K562 (cell line): ENCODE measurements at regions not wholly inside any gene's neighbourhood (a gene's known extent, or its start where the extent isn't known, plus 50 kb on each side); places are given as distances from the start of the nearest gene placed in this dataset.

Experiments used
- ATAC-seq: fragments of 200-7000 bp; cut with Tn5 transposase; 3 replicates; pipeline ENCODE4 v1.9.1; 2020; ENCODE audit warnings: moderate library complexity
- BruUV-seq: library from RNA; stranded (reverse); fragments of 400-500 nt; replicated peaks from 2 replicates; lab custom pipeline; 2021; lab: Mats Ljungman, UMichigan
- CTCF ChIA-PET: fragments of 300-600 bp; formaldehyde crosslinking; extraction: SDS; loops from one replicate; lab custom pipeline; 2021; ENCODE audit warnings: low intra/inter-chr PET ratio; lab: Yijun Ruan, JAX
- POLR2A ChIA-PET: fragments of 300-600, 350-650 bp; sonication (Branson Sonifier 250); formaldehyde crosslinking; extraction: SDS; loops from one replicate; lab custom pipeline; 2021; ENCODE audit warnings: antibody characterized with exemption, inconsistent platforms; lab: Yijun Ruan, JAX
- DNase-seq, 4 experiments: peaks; one replicate each; pipeline versions ENCODE4 v3.0.0 to v3.0.0-alpha.2; 2011 to 2018; ENCODE audit warnings: low spot score in 3 of 4, mixed read lengths in 3 of 4; ENCODE audit errors: extremely low read depth in 1 of 4
- FAIRE-seq: peaks from 2 replicates; lab custom pipeline; 2011; peaks lifted over from hg19 to GRCh38; lab: Jason Lieb, UNC
- H2AFZ ChIP-seq: 2 replicates; pipeline ENCODE4 v1.6.0; 2011; ENCODE audit warnings: low read depth, low read length, control low read depth, inconsistent platforms
- H3K27ac ChIP-seq: fragments of 200-600 bp; 3 replicates; pipeline ENCODE4 v1.8.0; 2011; ENCODE audit warnings: low read depth, mild to moderate bottlenecking, control low read depth, inconsistent platforms, low read length, moderate library complexity, mixed read lengths; ENCODE audit errors: extremely low read depth
- H3K27me3 ChIP-seq, 2 experiments: fragments of 300-600 bp in 1 of 2; 2 replicates in 1 of 2; 3 replicates in 1 of 2; pipeline versions ENCODE4 v1.6.0 to v1.8.0; 2011; ENCODE audit warnings: inconsistent platforms in 2 of 2, low read length in 2 of 2, mild to moderate bottlenecking in 1 of 2, mixed read lengths in 1 of 2, moderate library complexity in 1 of 2; ENCODE audit not compliant: control insufficient read depth in 2 of 2, insufficient read depth in 2 of 2
- H3K36me3 ChIP-seq: fragments of 300-600 bp; 3 replicates; pipeline ENCODE4 v1.8.0; 2011; ENCODE audit warnings: mild to moderate bottlenecking, low read length, inconsistent platforms; ENCODE audit not compliant: control insufficient read depth, insufficient read depth
- H3K4me1 ChIP-seq, 2 experiments: fragments of 200-600 bp in 1 of 2; replicated peaks in 1 of 2; 2 replicates in 1 of 2; 3 replicates in 1 of 2; pipeline versions ENCODE4 v1.5.1 to v1.8.0; 2011; ENCODE audit warnings: inconsistent platforms in 2 of 2, low read length in 2 of 2, mild to moderate bottlenecking in 1 of 2, mixed read lengths in 1 of 2, moderate library complexity in 1 of 2; ENCODE audit not compliant: control insufficient read depth in 2 of 2, insufficient read depth in 2 of 2
- H3K4me2 ChIP-seq: 2 replicates; pipeline ENCODE4 v1.6.1; 2011; ENCODE audit warnings: low read length, control low read depth, inconsistent platforms, mixed read lengths; ENCODE audit not compliant: insufficient read depth
- H3K4me3 ChIP-seq: fragments of 200-600 bp; sonication (generic), shearing (Covaris generic); 2 replicates; pipeline ENCODE4 v1.5.1; 2016; ENCODE audit warnings: control low read depth, inconsistent platforms
- H3K79me2 ChIP-seq: fragments of 200-600 bp; 3 replicates; pipeline ENCODE4 v1.8.0; 2011; ENCODE audit warnings: low read length, inconsistent platforms; ENCODE audit not compliant: control insufficient read depth, insufficient read depth
- H3K9ac ChIP-seq, 2 experiments: 2 replicates each; pipeline versions ENCODE4 v1.6.0 to v1.6.1; 2011; ENCODE audit warnings: low read depth in 2 of 2, low read length in 2 of 2, control low read depth in 1 of 2, inconsistent platforms in 1 of 2, mild to moderate bottlenecking in 1 of 2, mixed read lengths in 1 of 2; ENCODE audit not compliant: insufficient read depth in 1 of 2
- H3K9me1 ChIP-seq: one replicate; pipeline ENCODE4 v1.6.0; 2011; ENCODE audit warnings: inconsistent platforms, mild to moderate bottlenecking, low read length, moderate library complexity; ENCODE audit not compliant: control insufficient read depth, insufficient read depth
- H3K9me3 ChIP-seq: replicated peaks from 2 replicates; pipeline ENCODE4 v1.5.1; 2011; ENCODE audit warnings: low read depth, low read length, inconsistent platforms; ENCODE audit not compliant: control insufficient read depth, insufficient read depth
- H4K20me1 ChIP-seq: replicated peaks from 2 replicates; pipeline ENCODE4 v1.6.1; 2011; ENCODE audit warnings: low read length, inconsistent platforms, mixed read lengths; ENCODE audit not compliant: control insufficient read depth, insufficient read depth
- FOXJ3 ChIP-seq: sonication (generic); formaldehyde crosslinking; IDR thresholded peaks from 2 replicates; pipeline ENCODE4 v1.4.0; 2020; ENCODE audit warnings: mild to moderate bottlenecking, missing genetic modification reagents
- HMGXB4 ChIP-seq: sonication (generic); formaldehyde crosslinking; IDR thresholded peaks from 2 replicates; pipeline ENCODE4 v1.8.1; 2023; ENCODE audit warnings: mild to moderate bottlenecking, missing genetic modification reagents
- KLF6 ChIP-seq: fragments of 250-450 bp; sonication (Bioruptor Pico); IDR thresholded peaks from 2 replicates; pipeline ENCODE4 v1.4.0; 2020; ENCODE audit warnings: mild to moderate bottlenecking, moderate library complexity, borderline replicate concordance
- PTBP1 ChIP-seq: fragments of 200-400 bp; formaldehyde crosslinking; IDR thresholded peaks from 2 replicates; pipeline ENCODE4 v1.6.1; 2017; ENCODE audit warnings: low read depth, low read length
- XRCC3 ChIP-seq: fragments of 450-650 bp; IDR thresholded peaks from 2 replicates; pipeline ENCODE4 v1.6.1; 2017; ENCODE audit warnings: mild to moderate bottlenecking, moderate library complexity
- ZEB2 ChIP-seq: fragments of 450-650 bp; IDR thresholded peaks from 2 replicates; pipeline ENCODE4 v1.6.1; 2016
- ZFX ChIP-seq: sonication (generic); formaldehyde crosslinking; IDR thresholded peaks from 2 replicates; pipeline ENCODE4 v1.8.0; 2022; ENCODE audit warnings: mild to moderate bottlenecking, missing genetic modification reagents, moderate library complexity
- ZNF586 ChIP-seq: fragments of 450-650 bp; formaldehyde crosslinking; conservative IDR thresholded peaks from 2 replicates; pipeline ENCODE4 v1.4.0; 2020; ENCODE audit warnings: mild to moderate bottlenecking, moderate library complexity
- WGBS: fragments of 100-300 bp; shearing (Covaris generic); methylation state at CpG from one replicate; pipeline ENCODE4 v1.1.6; 2016; ENCODE audit warnings: low coverage, mixed read lengths; ENCODE audit not compliant: insufficient coverage; ENCODE audit errors: missing lambda C conversion rate; 5-methylcytosine and 5-hydroxymethylcytosine counted together
- in situ Hi-C: fragments of 300-500 bp; cut with MboI; formaldehyde crosslinking; loops from 4 replicates; pipeline ENCODE4 v1.15.0; 2018; ENCODE audit warnings: inconsistent platforms, mixed read lengths
- intact Hi-C: fragments of 100-400 bp; cut with micrococcal nuclease; formaldehyde crosslinking; loops from 2 replicates; pipeline ENCODE4 v1.14.2; 2022

- DNase-seq (no peak), FAIRE-seq (no peak), ATAC-seq (no peak)
- H3K9me1 ChIP-seq: no peaks in the 10 kb centered on the region
- ChIA-PET CTCF (no interaction called here), POLR2A (no interaction called here)
- no peaks in the 10 kb centered on the region for H4K20me1 ChIP-seq
- H3K4me1 ChIP-seq: no peaks in the 10 kb centered on the region
- no peaks in the 10 kb centered on the region for H3K36me3 ChIP-seq
- H3K79me2 ChIP-seq: no peaks in the 10 kb centered on the region
- no peak overlapping the region for H3K4me3 ChIP-seq
- no peak overlapping the region for H3K9ac ChIP-seq
- no peaks in the 10 kb centered on the region for H3K9me3 ChIP-seq
- no peak for TF ChIP-seq ZEB2
- 0% methylated on average over 10 of the region's 11 CpGs for WGBS
- H3K27ac ChIP-seq: no peak overlapping the region
- H3K4me2 ChIP-seq: no peak overlapping the region
- intact Hi-C loops (no loop called here), in situ Hi-C loops (no loop called here)
- no peak overlapping the region for H2AFZ ChIP-seq
- BruUV-seq: no TSS peak
- no peaks in the 10 kb centered on the region for H3K27me3 ChIP-seq
Observed at GRCh38 chr20:11247046-11248010, 573.5 kb upstream of the JAG1 start.

GRCh38 chr20:11248011-11248409, 574.2 kb upstream of the JAG1 start:
- H3K79me2 ChIP-seq: no peaks in the 10 kb centered on the region
- BruUV-seq: no TSS peak
- H4K20me1 ChIP-seq: no peaks in the 10 kb centered on the region
- H2AFZ ChIP-seq: no peak overlapping the region
- H3K36me3 ChIP-seq: no peaks in the 10 kb centered on the region
- H3K9me3 ChIP-seq: no peaks in the 10 kb centered on the region
- H3K9me1 ChIP-seq: no peaks in the 10 kb centered on the region
- H3K4me3 ChIP-seq: no peak overlapping the region
- H3K27me3 ChIP-seq: no peaks in the 10 kb centered on the region
- WGBS: no CpG with 5 or more reads among the region's 3 CpGs
- no peak for FAIRE-seq
- POLR2A ChIA-PET: no interaction called here
- in situ Hi-C loops: no loop called here
- no peak overlapping the region for H3K27ac ChIP-seq
- DNase-seq: no peak
- intact Hi-C loops: no loop called here
- no peaks in the 10 kb centered on the region for H3K4me1 ChIP-seq
- TF ChIP-seq XRCC3 (no peak), FOXJ3 (no peak), ZFX (CRISPR knock-in tag) (no peak), KLF6 (CRISPR knock-in tag) (no peak), ZNF586 (CRISPR knock-in tag) (no peak), HMGXB4 (CRISPR knock-in tag) (no peak), PTBP1 (no peak)
- no peak overlapping the region for H3K4me2 ChIP-seq
- no peak overlapping the region for H3K9ac ChIP-seq
- CTCF ChIA-PET: no interaction called here
- no peak for ATAC-seq
